ENCODE measurements at regions not wholly inside any gene's neighbourhood (a gene's known extent, or its start where the extent isn't known, plus 50 kb on each side); places are given as distances from the start of the nearest gene placed in this dataset.
"Not testable (repeated sequence)": the region's sequence is repeated elsewhere in the genome, so short reads cannot be mapped to it uniquely, and the experiment has no call there.

- DNase-seq: no peak
These were observed 205.3 kb upstream of the TBL1XR1 start for GRCh38 chr3:177402533-177402932.

- DNase-seq: no peak
These were observed 207.9 kb upstream of the TBL1XR1 start for GRCh38 chr3:177405191-177405672.

GRCh38 chr3:177410730-177411129 is 213.4 kb upstream of the TBL1XR1 start:
- DNase-seq: peak; percentile 97

GRCh38 chr3:177411201-177411600 is 213.9 kb upstream of the TBL1XR1 start:
- DNase-seq: no peak

GRCh38 chr3:177412677-177413170 is 215.4 kb upstream of the TBL1XR1 start:
- not testable (repeated sequence) for DNase-seq

- DNase-seq: no peak
These were observed 216.8 kb upstream of the TBL1XR1 start for GRCh38 chr3:177414093-177414492.

- no peak for DNase-seq
These were observed 221.5 kb upstream of the TBL1XR1 start for GRCh38 chr3:177418787-177419186.

- no peak for DNase-seq
These were observed 222.8 kb upstream of the TBL1XR1 start for GRCh38 chr3:177419904-177420601.

- DNase-seq: no peak
These were observed 223.6 kb upstream of the TBL1XR1 start for GRCh38 chr3:177420651-177421480.

GRCh38 chr3:177421481-177421785 is 224.2 kb upstream of the TBL1XR1 start:
- DNase-seq: no peak

- DNase-seq: no peak
These were observed 227.2 kb upstream of the TBL1XR1 start for GRCh38 chr3:177424521-177424920.

GRCh38 chr3:177425042-177425441 is 227.8 kb upstream of the TBL1XR1 start:
- DNase-seq: no peak

- DNase-seq: no peak
These were observed 229.0 kb upstream of the TBL1XR1 start for GRCh38 chr3:177426106-177426877.

GRCh38 chr3:177426878-177427495 is 229.7 kb upstream of the TBL1XR1 start:
- DNase-seq: no peak

GRCh38 chr3:177427540-177427939 is 230.3 kb upstream of the TBL1XR1 start:
- DNase-seq: no peak

GRCh38 chr3:177429079-177429478 is 231.8 kb upstream of the TBL1XR1 start:
- DNase-seq: no peak

- DNase-seq: no peak
These were observed 232.5 kb upstream of the TBL1XR1 start for GRCh38 chr3:177429771-177430170.

- DNase-seq: no peak
These were observed 233.4 kb upstream of the TBL1XR1 start for GRCh38 chr3:177430653-177431052.

GRCh38 chr3:177431525-177432176 is 234.4 kb upstream of the TBL1XR1 start:
- DNase-seq: peak; percentile 46

- DNase-seq: no peak
These were observed 238.0 kb upstream of the TBL1XR1 start for GRCh38 chr3:177435301-177435700.

- DNase-seq: no peak
These were observed 240.4 kb upstream of the TBL1XR1 start for GRCh38 chr3:177437513-177438337.
